NCI-H1417 treated with DMSO at 0.1 percent for 48 hours (cell line): ENCODE measurements at regions not wholly inside any gene's neighbourhood (a gene's known extent, or its start where the extent isn't known, plus 50 kb on each side); places are given as distances from the start of the nearest gene placed in this dataset.
"Not testable (repeated sequence)": the region's sequence is repeated elsewhere in the genome, so short reads cannot be mapped to it uniquely, and the experiment has no call there.

Source experiments
- DNase-seq: peaks from one replicate; lab custom pipeline; 2025; lab: John Stamatoyannopoulos, UW

DNA sequence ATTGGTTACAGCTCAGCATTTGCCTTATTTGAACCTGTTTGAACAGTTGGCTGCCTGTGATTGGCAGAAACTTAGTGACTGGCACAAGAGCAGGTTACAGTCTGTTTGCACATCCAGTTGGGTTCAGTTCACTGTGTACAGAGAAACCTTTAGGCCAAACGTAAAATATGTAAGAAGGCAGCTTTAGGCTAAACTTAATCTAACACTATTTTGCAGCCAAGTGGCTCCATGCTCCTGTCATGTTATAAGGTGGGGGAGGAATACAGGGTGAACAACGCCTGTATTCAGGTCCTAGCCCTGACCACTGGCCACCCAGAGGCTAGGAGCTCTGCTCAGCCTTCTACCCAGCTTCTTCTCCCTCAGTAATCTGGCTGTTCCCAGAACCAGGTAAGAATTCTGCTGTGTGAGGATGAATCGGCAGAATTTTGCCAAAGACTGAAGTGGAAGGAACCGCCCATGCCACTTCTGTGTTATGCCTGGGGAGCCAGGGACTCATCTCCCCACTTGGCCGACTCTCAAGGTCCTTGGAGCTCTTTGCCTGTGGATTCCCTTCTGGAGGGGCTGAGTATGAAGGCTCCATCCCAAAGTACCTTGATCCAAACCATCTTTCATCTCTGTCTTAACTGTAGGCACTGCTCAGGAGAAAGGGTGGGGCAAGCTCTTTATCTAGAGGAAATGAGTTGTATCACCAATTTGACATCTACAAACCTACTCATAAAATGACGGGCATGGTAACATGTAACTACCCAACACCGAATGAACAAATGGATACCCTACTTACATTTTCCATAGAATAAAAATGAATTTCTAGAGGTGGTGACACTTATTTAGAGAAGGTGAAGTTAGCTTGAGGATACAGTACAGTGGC lies 164.4 kb upstream of the NAMPT start:
- DNase-seq: no peak

DNA sequence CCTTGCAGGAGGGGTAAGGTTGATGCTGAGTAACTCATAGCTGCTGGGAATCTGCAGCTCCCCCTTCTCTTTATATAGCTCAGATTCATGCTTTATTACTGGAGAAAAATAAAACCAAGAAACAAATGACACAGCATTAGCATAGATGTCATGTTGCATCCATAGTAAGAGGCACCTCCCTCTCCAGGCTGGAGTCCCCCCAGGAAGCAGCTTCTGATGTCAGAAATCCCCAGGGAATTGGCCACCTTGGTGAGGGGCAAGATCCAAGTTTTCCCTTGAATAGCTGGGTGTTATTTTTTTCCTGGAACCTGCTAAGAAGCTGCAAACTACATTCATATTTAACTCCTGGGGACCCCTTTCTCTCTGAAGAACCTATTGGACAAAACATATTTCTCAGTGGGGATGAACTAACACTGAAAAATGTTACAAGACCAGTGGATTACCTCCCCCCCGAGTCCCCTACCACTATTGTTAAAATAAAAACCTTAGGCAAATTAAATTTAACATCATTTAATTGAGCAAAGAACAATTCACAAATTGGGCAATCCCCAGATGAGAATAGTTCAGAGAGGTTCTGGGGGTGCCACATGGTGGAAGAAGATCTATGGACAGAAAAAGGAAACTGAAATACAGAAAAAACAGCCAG lies 163.7 kb upstream of the NAMPT start:
- no peak for DNase-seq

DNA sequence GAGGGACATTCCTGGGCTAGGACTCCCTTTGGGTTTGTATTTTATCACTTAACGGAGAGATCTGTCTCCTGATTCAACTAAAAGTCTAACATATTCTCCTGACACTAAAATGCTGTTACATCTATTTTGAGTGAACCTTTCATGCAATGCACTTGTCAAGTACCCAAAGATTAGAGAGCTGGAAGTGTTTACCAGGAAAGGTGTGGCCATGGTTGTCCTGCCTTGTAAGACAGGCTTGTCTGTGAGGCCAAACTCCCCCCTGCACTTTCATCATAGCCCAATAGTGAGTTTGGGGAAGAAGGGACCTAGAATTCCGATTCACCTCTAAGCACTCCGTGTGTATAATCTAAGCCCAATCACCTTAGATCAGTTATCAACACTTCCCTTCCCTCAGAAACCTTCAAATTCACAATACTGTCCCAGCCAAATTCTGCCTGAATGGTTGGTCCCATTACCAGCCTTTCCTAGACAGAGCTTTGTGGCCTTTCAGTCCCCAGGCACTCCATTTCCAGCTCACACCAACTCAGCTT lies 162.6 kb upstream of the NAMPT start:
- no peak for DNase-seq

DNA sequence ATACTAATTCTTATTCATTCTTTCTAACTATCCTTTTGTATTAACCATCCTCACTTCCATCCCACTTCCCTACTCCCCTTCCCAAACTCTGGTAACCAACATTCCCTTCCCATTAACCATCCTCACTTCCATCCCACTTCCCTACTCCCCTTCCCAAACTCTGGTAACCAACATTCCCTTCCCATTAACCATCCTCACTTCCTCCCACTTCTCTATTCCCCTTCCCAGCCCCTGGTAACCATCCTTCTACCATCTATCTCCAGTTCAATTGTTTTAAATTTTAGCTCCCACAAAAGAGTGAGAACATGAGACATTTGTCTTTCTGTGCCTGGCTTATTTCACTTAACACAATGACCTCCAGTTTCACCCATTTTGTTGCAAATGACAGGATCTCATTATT lies 160.6 kb upstream of the NAMPT start:
- DNase-seq: not testable (repeated sequence)

DNA sequence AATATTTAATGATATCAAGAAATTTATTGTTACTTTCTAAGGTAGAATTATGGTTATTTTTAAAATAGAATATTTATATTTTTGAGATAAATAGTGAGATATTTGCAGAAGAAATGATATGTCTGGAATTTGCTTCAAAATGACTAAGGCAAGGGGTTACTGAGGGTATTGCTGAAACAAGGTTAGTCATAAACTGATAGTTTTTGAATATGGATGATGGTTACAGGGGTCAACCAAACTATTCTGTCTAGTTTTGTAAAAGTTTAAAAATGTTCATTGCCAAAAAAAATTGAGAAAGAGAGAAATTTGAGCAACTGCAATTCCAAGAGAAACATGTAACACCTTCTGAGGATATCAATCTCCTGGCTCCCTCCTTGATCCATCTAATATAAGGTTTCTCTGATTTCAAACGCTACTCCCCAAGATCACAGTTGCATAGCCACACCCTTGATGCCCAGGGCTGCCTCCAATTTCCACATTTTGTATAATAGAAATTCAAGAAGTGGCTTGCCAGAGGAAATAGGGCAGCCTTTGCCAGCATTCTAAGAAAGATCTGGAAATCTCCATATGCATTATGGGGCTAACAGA lies 159.4 kb upstream of the NAMPT start:
- no peak for DNase-seq

DNA sequence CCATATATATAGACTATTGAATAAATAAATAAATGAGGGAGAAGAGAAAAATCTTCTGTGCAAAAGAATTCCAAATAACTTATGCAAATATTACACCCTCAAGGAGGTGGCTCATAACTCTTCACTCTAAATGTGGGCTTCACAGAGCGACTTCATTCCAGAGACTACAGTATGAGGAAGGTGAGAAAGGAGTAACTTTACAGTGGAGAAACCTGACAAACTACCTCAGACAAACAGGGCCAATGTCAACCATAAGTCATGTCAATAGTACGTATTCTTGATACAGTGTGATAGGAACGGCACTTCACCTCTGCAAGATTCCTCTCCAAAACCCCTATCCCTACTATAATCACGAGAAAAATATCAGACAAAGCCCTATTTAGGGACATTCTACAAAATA lies 158.4 kb upstream of the NAMPT start:
- DNase-seq: no peak

DNA sequence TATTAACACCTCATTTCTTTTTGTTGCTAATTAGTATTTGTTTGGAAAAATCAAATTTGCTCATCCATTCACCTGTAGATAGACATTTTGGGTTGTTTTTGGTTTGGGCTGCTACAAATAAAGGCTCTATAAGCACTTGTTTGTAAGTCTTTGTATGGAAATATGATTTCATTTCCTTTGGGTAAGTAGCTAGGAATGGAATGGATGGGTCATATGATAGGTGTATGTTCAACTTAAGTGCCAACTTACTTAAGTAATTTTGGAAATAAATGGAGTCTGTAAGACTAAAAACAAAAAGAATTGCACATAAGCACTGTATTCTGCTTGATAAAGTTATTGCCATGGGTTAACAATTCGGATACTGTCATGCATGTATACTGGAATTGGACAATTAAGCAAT lies 157.7 kb upstream of the NAMPT start:
- no peak for DNase-seq

DNA sequence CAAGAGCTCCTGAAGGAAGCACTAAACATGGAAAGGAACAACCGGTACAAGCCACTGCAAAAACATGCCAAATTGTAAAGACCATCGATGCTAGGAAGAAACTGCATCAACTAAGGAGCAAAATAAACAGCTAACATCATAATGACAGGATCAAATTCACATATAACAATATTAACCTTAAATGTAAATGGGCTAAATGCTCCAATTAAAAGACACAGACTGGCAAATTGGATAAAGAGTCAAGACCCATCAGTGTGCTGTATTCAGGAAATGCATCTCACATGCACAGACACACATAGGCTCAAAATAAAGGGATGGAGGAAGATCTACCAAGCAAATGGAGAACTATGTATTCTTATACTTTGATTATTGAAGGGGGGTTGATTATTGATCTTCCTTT lies 156.6 kb upstream of the NAMPT start:
- not testable (repeated sequence) for DNase-seq

DNA sequence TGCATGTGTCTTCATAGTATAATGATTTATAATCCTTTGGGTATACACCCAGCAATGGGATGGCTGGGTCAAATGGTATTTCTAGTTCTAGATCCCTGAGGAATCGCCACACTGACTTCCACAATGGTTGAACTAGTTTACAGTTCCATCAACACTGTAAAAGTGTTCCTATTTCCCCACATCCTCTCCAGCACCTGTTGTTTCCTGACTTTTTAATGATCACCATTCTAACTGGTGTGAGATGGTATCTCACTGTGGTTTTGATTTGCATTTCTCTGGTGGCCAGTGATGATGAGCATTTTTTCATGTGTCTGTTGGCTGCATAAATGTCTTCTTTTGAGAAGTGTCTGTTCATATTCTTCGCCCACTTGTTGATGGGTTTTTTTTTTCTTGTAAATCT lies 152.2 kb upstream of the NAMPT start:
- DNase-seq: not testable (repeated sequence)

DNA sequence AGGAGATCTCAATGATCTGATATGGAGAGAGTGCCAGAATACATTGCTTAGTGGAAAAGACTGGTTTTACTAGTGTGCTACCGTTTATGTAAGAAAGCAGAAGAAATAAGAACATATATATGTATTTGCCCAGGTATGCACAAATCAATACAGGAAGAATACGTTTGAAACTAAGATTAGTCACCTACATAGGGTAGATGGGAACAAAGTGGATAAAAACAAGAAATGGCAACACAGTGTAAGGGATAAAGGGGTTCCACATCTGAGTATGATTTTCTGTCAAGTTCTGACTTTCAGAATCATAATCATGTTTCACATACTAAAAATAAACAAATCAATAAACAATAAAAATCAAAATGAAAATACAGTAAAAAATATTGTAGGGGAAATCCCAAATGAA lies 148.6 kb upstream of the NAMPT start:
- no peak for DNase-seq

DNA sequence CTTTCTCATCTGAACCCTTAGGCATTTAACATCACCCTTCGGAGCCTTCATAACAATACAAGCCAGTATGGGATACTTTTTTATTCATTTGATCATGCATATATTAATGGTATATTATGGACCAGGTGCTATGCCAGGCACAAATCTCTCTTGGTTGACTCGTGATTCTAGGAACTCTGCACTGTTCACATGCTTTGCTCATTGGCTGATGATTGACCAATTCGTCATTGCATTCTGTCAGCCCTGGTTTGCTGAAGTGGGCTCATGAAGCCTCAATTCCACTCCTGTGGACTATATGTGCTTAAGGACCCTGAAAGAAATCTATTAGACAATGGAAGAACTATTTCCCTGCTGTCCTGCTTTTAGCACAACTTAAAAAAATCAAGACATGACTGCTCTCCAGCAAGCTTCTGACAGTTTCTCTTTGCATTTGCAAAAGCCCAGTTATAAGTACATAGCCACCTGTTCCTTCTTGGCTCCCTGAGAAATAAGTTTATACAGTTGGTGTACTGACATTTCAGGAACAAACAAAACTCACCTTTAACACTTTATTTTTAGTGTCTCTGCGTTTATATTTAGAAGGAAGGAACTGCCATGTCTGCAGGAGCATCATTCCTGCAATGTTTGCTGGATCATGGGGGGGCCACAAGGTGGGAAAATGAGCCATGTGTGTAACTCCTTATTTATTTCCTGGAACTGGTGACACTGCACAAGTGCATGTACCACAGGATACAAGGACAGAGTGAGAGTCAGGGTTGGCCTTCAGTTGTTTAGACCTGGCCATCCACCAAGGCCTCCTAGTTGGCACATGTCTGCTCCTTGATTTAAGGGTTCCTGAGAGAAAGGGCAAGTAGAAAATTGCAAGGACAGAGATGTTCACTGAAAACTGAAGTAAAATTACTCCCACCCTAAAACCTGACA lies 146.0 kb upstream of the NAMPT start:
- DNase-seq: no peak

DNA sequence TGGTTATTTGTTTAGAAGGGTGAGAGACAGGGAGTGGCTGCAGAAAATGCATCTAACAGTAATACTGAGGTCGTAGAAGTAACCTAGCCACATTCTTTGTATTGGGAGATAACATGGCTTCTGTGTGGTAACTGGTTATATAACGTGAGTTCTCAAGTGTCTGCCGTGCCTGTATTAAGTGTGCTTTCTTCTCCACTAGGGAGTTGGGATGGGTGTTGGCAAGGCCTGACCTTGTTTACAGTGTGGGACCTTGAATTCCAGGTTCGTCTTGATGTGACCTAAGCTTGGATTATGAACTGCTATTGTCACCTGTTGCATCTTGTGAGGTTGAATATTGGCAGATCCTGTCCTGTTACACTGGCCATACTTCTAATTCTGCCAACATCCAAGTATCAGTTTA lies 145.3 kb upstream of the NAMPT start:
- DNase-seq: no peak

DNA sequence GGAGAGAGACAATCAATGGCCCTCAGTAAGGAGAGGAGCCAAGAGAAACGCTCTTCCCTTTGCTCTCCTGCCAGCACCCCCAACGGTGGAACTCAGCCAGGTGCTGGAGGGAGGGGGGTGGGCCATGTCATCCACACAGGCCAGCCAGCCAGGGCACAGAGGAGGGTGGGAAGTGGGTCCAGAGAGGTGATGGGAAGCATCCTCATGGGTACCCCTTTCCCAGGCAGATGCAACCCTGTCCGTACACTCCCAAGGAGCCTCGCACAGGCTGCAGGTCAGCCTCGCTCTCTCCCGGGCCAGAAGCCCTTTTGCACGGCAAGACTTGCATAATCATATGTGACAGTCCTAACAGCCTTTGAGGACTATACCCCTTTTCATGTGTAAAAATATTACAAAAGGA lies 142.0 kb upstream of the NAMPT start:
- DNase-seq: no peak

DNA sequence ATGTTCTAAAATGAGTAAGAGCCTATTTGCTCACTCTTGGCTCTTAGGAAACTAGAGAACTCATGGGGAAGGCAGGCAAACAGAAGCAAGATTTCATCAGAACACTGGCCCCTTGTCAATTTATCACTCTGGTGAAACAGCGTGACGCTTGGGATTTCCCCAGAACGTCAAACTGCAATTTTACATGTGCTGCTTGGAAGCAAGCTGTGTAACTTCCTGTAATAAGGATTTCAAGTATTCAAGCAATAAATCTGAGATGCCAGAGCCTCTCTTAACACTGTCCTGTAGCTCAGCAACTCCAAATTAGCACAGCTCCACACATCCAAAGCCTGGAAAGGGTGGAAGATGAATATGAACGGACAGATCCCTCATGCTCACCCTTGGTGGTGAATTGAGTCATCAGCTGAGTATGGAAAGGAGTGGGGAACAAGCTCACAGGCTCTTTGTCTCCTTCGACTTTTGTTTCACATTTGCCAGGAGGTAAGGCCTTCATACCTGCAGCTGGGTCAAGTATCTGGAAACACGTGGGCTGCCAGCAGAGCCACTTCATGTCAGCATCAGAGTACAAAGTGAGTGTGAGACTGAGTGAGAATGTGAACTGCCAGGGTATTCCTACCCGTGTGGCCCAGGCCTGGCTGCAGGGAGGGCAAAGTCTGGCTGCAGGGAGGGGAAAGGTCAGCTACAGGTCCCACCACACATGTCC lies 140.4 kb upstream of the NAMPT start:
- DNase-seq: peak; percentile 40

DNA sequence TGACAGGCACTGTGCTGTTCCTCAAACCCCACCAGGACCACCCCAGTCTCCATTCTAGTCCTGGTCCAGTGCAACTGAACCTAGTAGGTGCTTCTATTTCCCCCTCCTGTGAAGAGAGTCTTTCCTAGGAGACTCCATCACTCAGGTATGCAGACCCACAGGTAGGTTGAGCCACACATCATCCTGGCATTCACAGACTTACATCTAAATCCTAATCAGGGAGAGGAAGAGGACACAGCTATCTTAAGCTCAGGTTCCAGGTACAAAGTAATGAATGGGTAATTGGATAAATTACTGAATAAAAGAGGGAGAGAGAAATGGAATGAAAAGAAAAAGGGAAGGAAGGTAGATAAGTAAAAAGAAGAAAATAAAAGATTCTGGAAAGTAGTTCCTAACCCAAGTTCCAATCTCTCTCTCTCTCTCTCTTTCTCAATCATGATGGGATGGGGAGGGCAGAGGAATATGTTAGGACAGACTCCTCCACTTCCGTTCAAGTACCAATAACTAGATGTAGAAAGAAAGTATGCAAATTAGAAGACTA lies 139.8 kb upstream of the NAMPT start:
- DNase-seq: no peak

DNA sequence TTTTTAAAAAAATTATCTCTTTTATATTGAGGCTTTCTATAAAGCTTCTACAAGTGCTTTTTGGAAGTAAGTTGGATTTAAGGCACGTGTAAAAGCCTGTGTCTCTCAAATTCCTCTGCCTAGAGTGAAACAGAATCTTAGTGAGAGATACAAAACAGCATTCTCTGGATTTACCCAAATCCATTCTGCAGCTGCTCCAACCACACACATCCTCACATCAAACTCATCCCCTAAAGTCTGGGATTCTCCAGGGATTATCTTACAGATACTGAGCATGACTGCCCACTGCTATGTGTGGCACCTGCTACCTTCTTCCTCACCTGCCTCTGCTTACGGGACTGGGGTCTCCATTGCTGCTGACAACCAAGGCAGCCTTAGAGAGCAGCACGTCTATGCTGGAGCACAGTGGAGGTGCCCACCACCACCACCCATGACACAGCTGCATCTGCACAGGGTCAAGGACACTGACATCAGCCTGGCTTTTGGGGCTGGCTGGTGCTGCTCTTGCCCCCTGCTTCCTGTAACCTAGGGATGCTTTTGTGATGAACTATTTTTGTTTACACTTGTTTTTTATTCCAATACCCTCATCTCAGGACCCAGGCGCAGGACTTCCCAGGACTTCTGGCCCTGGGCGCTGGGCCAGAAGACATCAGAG lies 139.2 kb upstream of the NAMPT start:
- DNase-seq: no peak

DNA sequence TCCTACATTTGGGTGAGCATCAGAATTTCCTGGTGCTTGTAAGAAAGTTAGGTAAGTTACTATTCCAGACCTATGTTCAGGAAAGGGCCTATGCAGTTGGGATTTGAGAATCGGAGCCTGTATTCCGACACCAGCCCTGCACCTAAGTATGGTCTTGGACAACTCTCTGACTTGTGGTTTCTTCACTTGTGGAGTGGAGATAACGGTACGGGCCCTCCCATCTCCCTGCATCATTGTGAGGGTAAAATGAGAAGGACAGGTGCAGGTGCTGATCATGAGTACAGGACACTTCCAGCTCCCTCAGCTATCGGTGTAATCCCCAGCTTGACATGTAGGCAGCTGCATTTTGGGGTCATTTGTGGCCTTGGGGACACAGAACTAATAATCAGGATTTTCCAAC lies 138.3 kb upstream of the NAMPT start:
- DNase-seq: no peak

DNA sequence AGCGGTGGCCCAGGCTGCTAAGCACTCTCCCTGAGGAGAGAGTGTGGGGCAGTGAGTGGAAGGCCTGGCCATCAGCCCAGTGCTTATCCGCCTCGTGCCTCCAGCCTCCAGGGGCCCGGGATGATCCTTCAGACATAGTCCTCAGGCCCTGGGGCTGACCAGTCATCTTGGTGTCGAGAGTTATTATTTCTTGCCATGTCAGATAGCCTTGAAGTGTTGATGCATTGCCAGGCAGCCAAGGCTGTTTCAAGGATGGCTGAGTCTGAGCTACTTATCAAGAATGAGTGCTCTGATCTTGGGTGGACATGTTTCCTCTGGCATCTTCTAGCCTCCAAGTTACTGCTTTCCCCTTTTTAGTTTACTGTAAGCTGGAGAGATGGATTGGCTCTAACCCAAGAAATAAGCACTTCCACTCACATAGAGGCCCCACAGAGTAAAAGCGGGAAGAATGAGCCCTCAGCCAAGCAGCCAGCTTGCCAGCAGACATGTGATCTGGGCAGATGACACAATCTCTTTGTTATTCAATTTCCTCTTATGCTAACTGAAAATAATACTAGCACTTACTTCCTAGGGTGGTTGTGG lies 136.5 kb upstream of the NAMPT start:
- no peak for DNase-seq

DNA sequence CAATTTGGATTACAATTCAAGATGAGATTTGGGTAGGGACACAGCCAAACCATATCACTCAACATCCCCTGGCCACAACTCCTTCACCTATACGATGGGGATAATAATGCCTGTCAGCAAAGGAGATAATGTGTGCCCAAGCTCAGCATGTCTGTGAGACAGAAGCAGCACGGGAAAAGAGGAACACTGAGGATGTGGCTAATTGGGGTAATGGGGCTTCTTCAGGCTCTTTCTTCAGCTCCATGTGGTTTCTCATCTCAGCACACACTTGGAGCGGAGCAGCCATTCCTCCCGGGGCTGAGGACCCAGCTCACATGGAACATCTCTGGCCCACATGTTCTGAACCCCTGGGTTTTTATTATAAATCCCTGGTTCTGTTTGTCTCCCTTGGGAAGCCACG lies 136.0 kb upstream of the NAMPT start:
- DNase-seq: no peak

DNA sequence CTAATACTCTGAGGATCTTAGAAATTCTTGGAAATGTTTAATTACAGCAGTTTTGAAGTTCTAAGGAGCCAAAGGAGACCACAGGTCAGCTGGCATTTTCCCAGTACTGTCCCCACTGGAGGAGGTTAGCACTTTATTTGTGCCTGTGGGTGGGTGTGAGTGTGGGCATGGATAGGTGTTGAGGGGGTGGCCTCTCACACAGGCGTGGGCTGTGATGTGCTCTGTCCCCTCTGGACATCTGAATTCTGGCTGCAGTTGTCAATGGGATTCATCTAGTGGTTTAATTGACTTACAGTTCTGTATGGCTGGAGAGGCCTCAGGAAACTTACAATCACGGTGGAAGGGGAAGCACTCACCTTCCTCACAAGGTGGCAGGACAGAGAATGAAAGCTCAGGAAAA lies 135.4 kb upstream of the NAMPT start:
- no peak for DNase-seq
